ENCODE measurements at regions not wholly inside any gene's neighbourhood (a gene's known extent, or its start where the extent isn't known, plus 50 kb on each side); places are given as distances from the start of the nearest gene placed in this dataset.

GRCh38 chr6:76397966-76398365 is 325.5 kb upstream of the IMPG1 start:
- no peaks in the 10 kb centered on the region for H3K4me1 Mint-ChIP-seq (ENCODE audit: low read depth)
- no peaks in the 10 kb centered on the region for H3K27me3 Mint-ChIP-seq (ENCODE audit: low read depth)
- H3K4me3 Mint-ChIP-seq: no peak overlapping the region
- no peaks in the 10 kb centered on the region for H3K36me3 Mint-ChIP-seq (ENCODE audit: insufficient read depth)
- peaks cover 17% of the 10 kb centered on the region for H3K9me3 Mint-ChIP-seq
- ATAC-seq (no peak), DNase-seq (no peak)

GRCh38 chr6:76382201-76382600 is 309.7 kb upstream of the IMPG1 start:
- ATAC-seq (no peak), DNase-seq (no peak)
- H3K27me3 Mint-ChIP-seq (ENCODE audit: low read depth): no peaks in the 10 kb centered on the region
- no peaks in the 10 kb centered on the region for H3K4me1 Mint-ChIP-seq (ENCODE audit: low read depth)
- H3K9me3 Mint-ChIP-seq: peaks cover 25% of the 10 kb centered on the region
- H3K4me3 Mint-ChIP-seq: no peak overlapping the region
- H3K36me3 Mint-ChIP-seq (ENCODE audit: insufficient read depth): no peaks in the 10 kb centered on the region

DNA sequence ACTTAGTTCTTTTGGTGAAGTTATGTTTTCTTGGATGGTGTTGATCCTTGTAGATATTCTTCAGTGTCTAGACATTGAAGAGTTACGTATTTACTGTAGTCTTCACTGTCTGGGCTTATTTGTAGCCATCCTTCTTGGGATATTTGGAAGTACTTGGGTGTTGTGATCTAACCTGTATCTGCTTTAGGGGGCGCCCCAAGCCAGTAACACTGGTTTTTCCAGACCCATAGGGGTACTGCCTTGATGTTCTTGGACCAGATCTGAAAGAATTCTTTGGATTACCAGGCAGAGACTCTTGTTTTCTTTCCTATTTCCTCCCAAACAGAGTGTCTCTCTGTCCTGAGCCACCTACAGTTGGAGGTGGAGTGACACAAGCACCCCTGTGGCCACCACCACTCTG is 309.1 kb upstream of the IMPG1 start:
- no peak for ATAC-seq
- no peak for DNase-seq
- H3K36me3 Mint-ChIP-seq (ENCODE audit: insufficient read depth): no peaks in the 10 kb centered on the region
- no peaks in the 10 kb centered on the region for H3K4me1 Mint-ChIP-seq (ENCODE audit: low read depth)
- peaks cover 31% of the 10 kb centered on the region for H3K9me3 Mint-ChIP-seq
- no peak overlapping the region for H3K4me3 Mint-ChIP-seq
- no peaks in the 10 kb centered on the region for H3K27me3 Mint-ChIP-seq (ENCODE audit: low read depth)

GRCh38 chr6:76351275-76351674 is 278.8 kb upstream of the IMPG1 start:
- H3K27me3 Mint-ChIP-seq (ENCODE audit: low read depth): no peaks in the 10 kb centered on the region
- H3K4me1 Mint-ChIP-seq (ENCODE audit: low read depth): no peaks in the 10 kb centered on the region
- H3K9me3 Mint-ChIP-seq: peaks cover 3% of the 10 kb centered on the region
- H3K4me3 Mint-ChIP-seq: no peak overlapping the region
- H3K36me3 Mint-ChIP-seq (ENCODE audit: insufficient read depth): no peaks in the 10 kb centered on the region
- ATAC-seq (no peak), DNase-seq (no peak)

DNA sequence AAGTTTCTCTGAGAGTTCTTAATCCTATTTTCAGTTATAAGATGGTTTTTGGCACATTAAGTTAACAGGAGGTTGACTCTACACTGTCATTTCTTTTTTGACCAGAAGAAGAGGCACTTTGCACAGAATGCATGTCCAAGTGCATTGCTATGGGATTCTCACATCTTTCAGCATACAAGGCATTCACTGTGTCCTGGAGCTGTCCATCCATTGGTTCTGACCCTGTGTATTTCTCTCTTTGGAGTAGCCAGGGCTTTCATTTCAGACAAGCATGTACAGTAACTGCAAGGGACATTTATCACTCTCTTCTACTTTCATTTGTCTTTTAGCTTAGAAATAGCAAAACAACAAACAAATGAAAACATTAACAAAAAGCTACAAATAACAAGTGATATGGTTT is 275.1 kb upstream of the IMPG1 start:
- H3K4me1 Mint-ChIP-seq (ENCODE audit: low read depth): no peaks in the 10 kb centered on the region
- no peaks in the 10 kb centered on the region for H3K36me3 Mint-ChIP-seq (ENCODE audit: insufficient read depth)
- H3K4me3 Mint-ChIP-seq: no peak overlapping the region
- DNase-seq (no peak), ATAC-seq (no peak)
- H3K27me3 Mint-ChIP-seq (ENCODE audit: low read depth): no peaks in the 10 kb centered on the region
- H3K9me3 Mint-ChIP-seq: peaks cover 8% of the 10 kb centered on the region

- DNase-seq: no peak
- H3K36me3 Mint-ChIP-seq (ENCODE audit: insufficient read depth): no peaks in the 10 kb centered on the region
- no peak for ATAC-seq
- H3K9me3 Mint-ChIP-seq: peaks cover 8% of the 10 kb centered on the region
- H3K27me3 Mint-ChIP-seq (ENCODE audit: low read depth): no peaks in the 10 kb centered on the region
- H3K4me3 Mint-ChIP-seq: no peak overlapping the region
- no peaks in the 10 kb centered on the region for H3K4me1 Mint-ChIP-seq (ENCODE audit: low read depth)
These were observed 270.2 kb upstream of the IMPG1 start for GRCh38 chr6:76342611-76343160.

- Mint-ChIP-seq H3K27me3 (ENCODE audit: low read depth) (no peaks in the 10 kb centered on the region), H3K4me1 (ENCODE audit: low read depth) (no peaks in the 10 kb centered on the region), H3K9me3 (peaks cover 24% of the 10 kb centered on the region), H3K36me3 (ENCODE audit: insufficient read depth) (no peaks in the 10 kb centered on the region), H3K4me3 (no peak overlapping the region)
- ATAC-seq (no peak), DNase-seq (no peak)
These were observed 257.6 kb upstream of the IMPG1 start for GRCh38 chr6:76330031-76330430.

- Mint-ChIP-seq H3K4me1 (ENCODE audit: low read depth) (no peaks in the 10 kb centered on the region), H3K4me3 (no peak overlapping the region), H3K9me3 (peaks cover 20% of the 10 kb centered on the region), H3K27me3 (ENCODE audit: low read depth) (no peaks in the 10 kb centered on the region), H3K36me3 (ENCODE audit: insufficient read depth) (no peaks in the 10 kb centered on the region)
- no peak for ATAC-seq
- DNase-seq: no peak
These were observed 254.4 kb upstream of the IMPG1 start for GRCh38 chr6:76326871-76327270.

Data from activated T-cell treated with anti-CD3 and anti-CD28 coated beads, Interleukin-2, amount 50 U/mL, for 4 hours (primary cell).